ENCODE measurements at regions not wholly inside any gene's neighbourhood (a gene's known extent, or its start where the extent isn't known, plus 50 kb on each side); places are given as distances from the start of the nearest gene placed in this dataset.

DNA sequence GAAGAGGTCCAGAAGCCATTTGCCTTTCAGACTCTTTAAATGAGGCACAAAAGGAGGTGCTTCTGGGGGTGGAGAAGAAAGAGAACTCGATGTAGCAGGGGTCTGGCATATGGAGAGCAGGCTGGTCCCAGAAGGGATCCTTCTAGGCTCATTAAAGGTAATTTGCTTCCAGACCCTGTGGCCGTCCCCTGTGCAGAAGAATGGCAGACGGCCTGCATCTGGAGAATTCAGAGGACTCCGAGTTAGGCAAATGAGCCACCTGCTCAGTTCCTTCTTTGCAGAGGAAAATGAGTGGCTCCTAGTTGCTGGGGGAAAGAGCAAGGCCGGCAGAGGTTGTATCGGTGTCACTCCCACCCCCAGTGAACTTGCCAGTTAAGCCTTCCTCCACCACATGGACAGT lies 73.8 kb upstream of the FAM180A start:
- Histone ChIP-seq H3K56ac (ENCODE audit: extremely low read depth, insufficient read depth, low read length) (no peak overlapping the region), H3K4me3 (ENCODE audit: insufficient read depth, low read depth, low read length) (no peak overlapping the region), H3K36me3 (ENCODE audit: control insufficient read depth, insufficient read depth, low read length) (no peaks in the 10 kb centered on the region), H2AK5ac (ENCODE audit: low read depth, low read length) (no peak overlapping the region), H3K27me3 (ENCODE audit: control insufficient read depth, insufficient read depth, low read length) (peaks cover 18% of the 10 kb centered on the region), H3K9me1 (ENCODE audit: insufficient read depth, low read length) (no peaks in the 10 kb centered on the region), H3K9ac (ENCODE audit: low read depth, low read length) (no peak overlapping the region), H4K5ac (ENCODE audit: low read depth, low read length) (no peak overlapping the region), H2BK15ac (ENCODE audit: low read depth, low read length) (no peak overlapping the region), H3K4me2 (ENCODE audit: low read depth, low read length) (no peak overlapping the region), H4K91ac (ENCODE audit: insufficient read depth, low read depth, low read length) (no peak overlapping the region), H2BK20ac (ENCODE audit: low read depth, low read length) (no peak overlapping the region), H3K18ac (ENCODE audit: low read depth, low read length) (no peak overlapping the region), H3K4me1 (ENCODE audit: control insufficient read depth, insufficient read depth, low read length) (no peaks in the 10 kb centered on the region), H3K27ac (ENCODE audit: insufficient read depth, low read length) (no peak overlapping the region), H2AFZ (replicated peaks; ENCODE audit: low read length, poor library complexity) (no peak overlapping the region), H3K14ac (replicated peaks; ENCODE audit: low read depth, low read length) (no peak overlapping the region), H3K79me1 (ENCODE audit: low read depth in 1 of 2, low read length in 2 of 2) (no peaks in the 10 kb centered on the region), H4K20me1 (ENCODE audit: insufficient read depth, low read length) (no peaks in the 10 kb centered on the region), H2BK5ac (ENCODE audit: low read depth, low read length, poor library complexity, severe bottlenecking) (no peak overlapping the region), H4K8ac (ENCODE audit: low read depth in 2 of 2, low read length in 2 of 2) (no peak overlapping the region), H3K4ac (ENCODE audit: low read depth, low read length) (no peak overlapping the region), H3K23ac (ENCODE audit: low read depth, low read length) (no peak overlapping the region), H3K9me3 (ENCODE audit: control insufficient read depth, insufficient read depth, low read length) (no peaks in the 10 kb centered on the region), H2AK9ac (replicated peaks; ENCODE audit: low read depth, low read length, poor library complexity) (no peak overlapping the region), H2BK120ac (ENCODE audit: low read depth, low read length) (no peak overlapping the region)
- POLR2A ChIA-PET (ENCODE audit: unreplicated experiment), result no interaction called here
- no TSS peak for BruUV-seq (replicated peaks)
- dilution Hi-C loops (cut with HindIII; ENCODE audit: low sequenced_read_pairs, unreplicated experiment) (no loop called here), in situ Hi-C loops (cut with MboI; ENCODE audit: low sequenced_read_pairs) (no loop called here), intact Hi-C loops (cut with micrococcal nuclease) (no loop called here)
- CTCF ChIA-PET, result no interaction called here
- TF ChIP-seq SMC3 (IDR thresholded peaks at IDR 0.05; ENCODE audit: low read depth, low read length) (no peak), BHLHE40 (IDR thresholded peaks at IDR 0.05; ENCODE audit: low read depth, low read length) (no peak), FOS (IDR thresholded peaks at IDR 0.05; ENCODE audit: low read depth, low read length) (no peak), CEBPB (IDR thresholded peaks at IDR 0.05; ENCODE audit: low read depth, low read length) (no peak), MXI1 (IDR thresholded peaks at IDR 0.05; ENCODE audit: borderline replicate concordance, low read depth, low read length) (no peak), RFX5 (IDR thresholded peaks at IDR 0.05; ENCODE audit: low read depth, low read length) (no peak), POLR2A (IDR thresholded peaks at IDR 0.05; ENCODE audit: low read depth, low read length) (no peak), CHD1 (IDR thresholded peaks at IDR 0.05; ENCODE audit: low read depth, low read length) (no peak), CTCF (conservative IDR thresholded peaks at IDR 0.05; ENCODE audit: low read depth, low read length) (no peak), MAFK (IDR thresholded peaks at IDR 0.05; ENCODE audit: low read depth, low read length) (no peak), RCOR1 (IDR thresholded peaks at IDR 0.05; ENCODE audit: insufficient replicate concordance, low read length) (no peak)
- TF ChIP-seq, protein P1, sequence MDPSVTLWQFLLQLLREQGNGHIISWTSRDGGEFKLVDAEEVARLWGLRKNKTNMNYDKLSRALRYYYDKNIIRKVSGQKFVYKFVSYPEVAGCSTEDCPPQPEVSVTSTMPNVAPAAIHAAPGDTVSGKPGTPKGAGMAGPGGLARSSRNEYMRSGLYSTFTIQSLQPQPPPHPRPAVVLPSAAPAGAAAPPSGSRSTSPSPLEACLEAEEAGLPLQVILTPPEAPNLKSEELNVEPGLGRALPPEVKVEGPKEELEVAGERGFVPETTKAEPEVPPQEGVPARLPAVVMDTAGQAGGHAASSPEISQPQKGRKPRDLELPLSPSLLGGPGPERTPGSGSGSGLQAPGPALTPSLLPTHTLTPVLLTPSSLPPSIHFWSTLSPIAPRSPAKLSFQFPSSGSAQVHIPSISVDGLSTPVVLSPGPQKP (IDR thresholded peaks at IDR 0.05; ENCODE audit: borderline replicate concordance, low read depth, low read length), result no peak
- 66% methylated on average over 4 of the region's 6 CpGs; no CpG with 5 or more reads in 1 of the 2 experiments for WGBS, 2 experiments (ENCODE audit: extremely low coverage in 2 of 2, insufficient read length in 1 of 2)
- DNase-seq (no peak), ATAC-seq (ENCODE audit: low read depth) (no peak)

All from IMR-90 (cell line).